CD4-positive, alpha-beta T cell (primary cell): ENCODE measurements at regions not wholly inside any gene's neighbourhood (a gene's known extent, or its start where the extent isn't known, plus 50 kb on each side); places are given as distances from the start of the nearest gene placed in this dataset.

Source experiments
- ATAC-seq: fragments of 200-7000 bp; cut with Tn5 transposase; one replicate; pipeline ENCODE4 v1.10.0; 2022; ENCODE audit warnings: mild to moderate bottlenecking; ENCODE audit not compliant: poor library complexity
- CTCF ChIA-PET: fragments of 350-600 bp; sonication (Branson Sonifier 250); formaldehyde crosslinking; loops from one replicate; lab custom pipeline; 2021; ENCODE audit warnings: antibody characterized with exemption, inconsistent platforms; lab: Charles Lee
- POLR2A ChIA-PET: fragments of 350-600 bp; sonication (Branson Sonifier 250); formaldehyde crosslinking; loops from one replicate; lab custom pipeline; 2021; ENCODE audit warnings: antibody characterized with exemption, inconsistent platforms; lab: Charles Lee
- DNase-seq, 14 experiments: peaks; one replicate each; pipeline ENCODE4 v3.0.0-alpha.2; 2013 to 2020; ENCODE audit warnings: mixed read lengths in 2 of 14
- H3K27ac ChIP-seq, 2 donors: one replicate each; pipeline versions ENCODE4 v1.5.1 to v1.7.0; 2013; ENCODE audit warnings: low read length in 2 of 2, low read depth in 1 of 2, mild to moderate bottlenecking in 1 of 2
- H3K27me3 ChIP-seq, 2 experiments: 1 replicate in 1 of 2; 2 replicates in 1 of 2; pipeline versions ENCODE4 v1.6.1 to v1.7.0; 2013; ENCODE audit warnings: low read length in 2 of 2, control low read depth in 1 of 2, mild to moderate bottlenecking in 1 of 2, moderate library complexity in 1 of 2; ENCODE audit not compliant: insufficient read depth in 2 of 2, control insufficient read depth in 1 of 2
- H3K36me3 ChIP-seq: one replicate; pipeline ENCODE4 v1.6.1; 2013; ENCODE audit warnings: low read length, control low read depth; ENCODE audit not compliant: insufficient read depth
- H3K4me1 ChIP-seq: one replicate; pipeline ENCODE4 v1.6.1; 2013; ENCODE audit warnings: low read length, control low read depth; ENCODE audit not compliant: insufficient read depth
- H3K4me3 ChIP-seq: one replicate; pipeline ENCODE4 v1.5.1; 2013; ENCODE audit warnings: mild to moderate bottlenecking, low read length, moderate library complexity
- H3K9me3 ChIP-seq, 2 experiments: 1 replicate in 1 of 2; 2 replicates in 1 of 2; pipeline versions ENCODE4 v1.6.1 to v1.7.0; 2013; ENCODE audit warnings: low read length in 2 of 2, mild to moderate bottlenecking in 2 of 2, control low read depth in 1 of 2, moderate library complexity in 1 of 2; ENCODE audit not compliant: control insufficient read depth in 1 of 2, insufficient read depth in 1 of 2
- H3K27ac Mint-ChIP-seq: one replicate; pipeline ENCODE4 v1.8.0; 2020; ENCODE audit warnings: mixed read lengths
- H3K27me3 Mint-ChIP-seq: one replicate; pipeline ENCODE4 v1.8.0; 2021; ENCODE audit warnings: mixed read lengths
- H3K36me3 Mint-ChIP-seq: one replicate; pipeline ENCODE4 v1.8.0; 2021; ENCODE audit warnings: low read depth, mixed read lengths
- H3K4me1 Mint-ChIP-seq: one replicate; pipeline ENCODE4 v1.8.0; 2021; ENCODE audit warnings: low read depth, mixed read lengths
- H3K4me3 Mint-ChIP-seq: one replicate; pipeline ENCODE4 v1.8.0; 2020; ENCODE audit warnings: mild to moderate bottlenecking, mixed read lengths
- H3K9me3 Mint-ChIP-seq: one replicate; pipeline ENCODE4 v1.8.0; 2020; ENCODE audit warnings: mixed read lengths
- CTCF ChIP-seq: fragments of 200-600 bp; IDR thresholded peaks from one replicate; pipeline ENCODE4 v1.8.0; 2022; ENCODE audit warnings: antibody characterized with exemption, mild to moderate bottlenecking
- intact Hi-C, 2 experiments: fragments of 100-400 bp; cut with DNase I in 1 of 2; cut with micrococcal nuclease in 1 of 2; formaldehyde crosslinking; loops; one replicate each; pipeline versions ENCODE4 v1.15.1 to v1.9.0; 2023 to 2025; cut with DNase I, micrococcal nuclease

- peak in 1 of 14 experiments; percentile 4 for DNase-seq
- Histone ChIP-seq H3K4me3 (no peak overlapping the region), H3K36me3 (no peaks in the 10 kb centered on the region), H3K27me3 (no peaks in the 10 kb centered on the region), H3K9me3 (peaks cover 0 to 14% of the 10 kb centered on the region in 2 experiments), H3K4me1 (no peaks in the 10 kb centered on the region), H3K27ac (no peak overlapping the region)
- peaks cover 7% of the 10 kb centered on the region for H3K9me3 Mint-ChIP-seq
- H3K36me3 Mint-ChIP-seq = no peaks in the 10 kb centered on the region
- intact Hi-C loops = no loop called here
- ChIA-PET CTCF (no interaction called here), POLR2A (no interaction called here)
- H3K4me1 Mint-ChIP-seq = no peaks in the 10 kb centered on the region
- no peaks in the 10 kb centered on the region for H3K27me3 Mint-ChIP-seq
- ATAC-seq = no peak
- H3K27ac Mint-ChIP-seq = no peak overlapping the region
- TF ChIP-seq CTCF = no peak
- no peak overlapping the region for H3K4me3 Mint-ChIP-seq
Measured at GRCh38 chr3:690770-691169, 402.1 kb upstream of the CNTN6 start.

GRCh38 chr3:700514-700913 lies 392.3 kb upstream of the CNTN6 start:
- no peaks in the 10 kb centered on the region for H3K27me3 Mint-ChIP-seq
- no peak overlapping the region for H3K4me3 Mint-ChIP-seq
- no peak for TF ChIP-seq CTCF
- ATAC-seq (no peak), DNase-seq (no peak)
- intact Hi-C loops = no loop called here
- POLR2A ChIA-PET = no interaction called here
- no peak overlapping the region for H3K4me3 ChIP-seq
- H3K27ac ChIP-seq = no peak overlapping the region
- peaks cover 5 to 8% of the 10 kb centered on the region in 2 experiments for H3K9me3 ChIP-seq
- CTCF ChIA-PET = no interaction called here
- no peak overlapping the region for H3K27ac Mint-ChIP-seq
- peaks cover 6% of the 10 kb centered on the region for H3K9me3 Mint-ChIP-seq
- H3K36me3 Mint-ChIP-seq = no peaks in the 10 kb centered on the region
- no peaks in the 10 kb centered on the region for H3K36me3 ChIP-seq
- no peaks in the 10 kb centered on the region for H3K4me1 ChIP-seq
- no peaks in the 10 kb centered on the region for H3K27me3 ChIP-seq
- H3K4me1 Mint-ChIP-seq = no peaks in the 10 kb centered on the region

- TF ChIP-seq CTCF = no peak
- no peak overlapping the region for H3K4me3 Mint-ChIP-seq
- no peak overlapping the region for H3K27ac Mint-ChIP-seq
- Histone ChIP-seq H3K36me3 (no peaks in the 10 kb centered on the region), H3K4me3 (no peak overlapping the region), H3K9me3 (peaks cover 0 to 6% of the 10 kb centered on the region in 2 experiments), H3K27me3 (no peaks in the 10 kb centered on the region), H3K4me1 (no peaks in the 10 kb centered on the region), H3K27ac (no peak overlapping the region)
- CTCF ChIA-PET = no interaction called here
- intact Hi-C loops = no loop called here
- POLR2A ChIA-PET = no interaction called here
- ATAC-seq = no peak
- H3K36me3 Mint-ChIP-seq = no peaks in the 10 kb centered on the region
- no peaks in the 10 kb centered on the region for H3K27me3 Mint-ChIP-seq
- peaks cover 4% of the 10 kb centered on the region for H3K9me3 Mint-ChIP-seq
- no peak for DNase-seq
- H3K4me1 Mint-ChIP-seq = no peaks in the 10 kb centered on the region
Measured at GRCh38 chr3:707041-707440, 385.8 kb upstream of the CNTN6 start.
